Panc1 (cell line): ENCODE measurements at regions not wholly inside any gene's neighbourhood (a gene's known extent, or its start where the extent isn't known, plus 50 kb on each side); places are given as distances from the start of the nearest gene placed in this dataset.

Source experiments
- ATAC-seq: fragments of 200-7000 bp; cut with Tn5 transposase; 2 replicates; pipeline ENCODE4 v1.9.1; 2020; ENCODE audit warnings: mild to moderate bottlenecking, moderate library complexity
- BruUV-seq: library from RNA; stranded (reverse); fragments of 400-500 nt; replicated peaks from 2 replicates; lab custom pipeline; 2021; lab: Mats Ljungman, UMichigan
- CTCF ChIA-PET: fragments of 300-600 bp; sonication (Branson Sonifier 250); formaldehyde crosslinking; loops from one replicate; lab custom pipeline; 2022; ENCODE audit warnings: antibody characterized with exemption; lab: Charles Lee
- POLR2A ChIA-PET: fragments of 300-600 bp; sonication (Branson Sonifier 250); formaldehyde crosslinking; loops from one replicate; lab custom pipeline; 2022; ENCODE audit warnings: antibody characterized with exemption; lab: Charles Lee
- DNase-seq: peaks from one replicate; pipeline ENCODE4 v3.0.0-alpha.2; 2010; ENCODE audit warnings: low read depth, low spot score
- H3K27ac ChIP-seq: 2 replicates; pipeline ENCODE4 v1.5.1; 2011; ENCODE audit warnings: mild to moderate bottlenecking, low read length, inconsistent platforms
- H3K27me3 ChIP-seq: fragments of 200-500 bp; sonication (Bioruptor generic); 2 replicates; pipeline ENCODE4 v1.6.0; 2014; ENCODE audit warnings: low read length, inconsistent platforms; ENCODE audit not compliant: control insufficient read depth, insufficient read depth
- H3K36me3 ChIP-seq: fragments of 200-500 bp; sonication (Bioruptor generic); 2 replicates; pipeline ENCODE4 v1.5.1; 2014; ENCODE audit warnings: inconsistent platforms, mild to moderate bottlenecking, low read length, moderate library complexity; ENCODE audit not compliant: control insufficient read depth, insufficient read depth
- H3K4me1 ChIP-seq: 2 replicates; pipeline ENCODE4 v1.5.1; 2011; ENCODE audit warnings: inconsistent platforms, mild to moderate bottlenecking, low read length, moderate library complexity; ENCODE audit not compliant: control insufficient read depth, insufficient read depth
- H3K4me3 ChIP-seq, 2 experiments: 2 replicates each; pipeline ENCODE4 v1.5.1; 2011 to 2012; ENCODE audit warnings: low read depth in 2 of 2, low read length in 2 of 2, mild to moderate bottlenecking in 2 of 2, inconsistent platforms in 1 of 2, moderate library complexity in 1 of 2
- H3K9me3 ChIP-seq: fragments of 200-500 bp; sonication (Bioruptor generic); 2 replicates; pipeline ENCODE4 v1.5.1; 2014; ENCODE audit warnings: low read depth, mild to moderate bottlenecking, inconsistent platforms, low read length, moderate library complexity; ENCODE audit not compliant: control insufficient read depth, insufficient read depth
- POLR2AphosphoS5 ChIP-seq: IDR thresholded peaks from 2 replicates; pipeline ENCODE4 v1.6.1; 2012; ENCODE audit warnings: mild to moderate bottlenecking, low read depth, low read length, moderate library complexity
- SIN3A ChIP-seq: IDR thresholded peaks from 2 replicates; pipeline ENCODE4 v1.6.1; 2012; ENCODE audit warnings: low read depth, mild to moderate bottlenecking, low read length, moderate library complexity, borderline replicate concordance; ENCODE audit not compliant: insufficient read depth
- TCF7L2 ChIP-seq: IDR thresholded peaks from 2 replicates; pipeline ENCODE4 v1.6.1; 2011; ENCODE audit warnings: mild to moderate bottlenecking, low read depth, low read length, inconsistent platforms
- in situ Hi-C: cut with HindIII; loops from 2 replicates; pipeline ENCODE4 v1.10.0; 2016; ENCODE audit warnings: low sequenced_read_pairs, low pct_unique_long_range_greater_than_20kb
- intact Hi-C: fragments of 100-400 bp; cut with micrococcal nuclease; formaldehyde crosslinking; loops from one replicate; pipeline ENCODE4 v1.10.0; 2022; ENCODE audit not compliant: unreplicated experiment
- TF ChIP-seq, protein P1 (sequence below), 2 experiments: IDR thresholded peaks; 2 replicates each; pipeline ENCODE4 v1.6.1; 2011 to 2012; ENCODE audit warnings: low read depth in 2 of 2, control low read depth in 1 of 2, low read length in 1 of 2, mild to moderate bottlenecking in 1 of 2, moderate library complexity in 1 of 2; ENCODE audit not compliant: insufficient read depth in 1 of 2
- TF ChIP-seq, protein P2 (sequence below): fragments of 450-650 bp; IDR thresholded peaks from 2 replicates; pipeline ENCODE4 v1.5.1; 2017; ENCODE audit warnings: mild to moderate bottlenecking

DNA sequence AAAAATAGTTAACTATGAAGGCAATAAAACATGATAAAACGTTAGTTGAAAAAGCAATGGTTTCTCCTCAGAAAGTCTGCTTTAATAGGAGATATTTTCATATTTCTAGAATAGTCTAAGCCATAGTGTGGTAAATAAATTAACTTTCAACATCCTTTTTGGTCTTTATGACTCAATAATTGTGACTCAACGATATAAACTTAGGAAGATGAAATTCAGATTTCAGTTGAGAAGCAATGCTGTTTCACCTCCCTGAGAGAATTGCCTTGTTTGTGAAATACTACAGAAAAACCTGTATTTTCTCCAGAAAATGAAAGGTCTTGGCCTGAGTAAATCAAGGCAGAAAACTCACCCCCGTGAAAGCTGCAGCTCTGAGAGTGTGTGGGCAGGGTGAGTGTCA lies 166.9 kb downstream of the ETAA1 start:
- Histone ChIP-seq H3K4me3 (no peak overlapping the region), H3K27me3 (no peaks in the 10 kb centered on the region), H3K36me3 (no peaks in the 10 kb centered on the region), H3K27ac (no peak overlapping the region), H3K4me1 (no peaks in the 10 kb centered on the region), H3K9me3 (no peaks in the 10 kb centered on the region)
- BruUV-seq = no TSS peak
- ChIA-PET CTCF (no interaction called here), POLR2A (no interaction called here)
- in situ Hi-C loops = no loop called here
- intact Hi-C loops = no loop called here
- ATAC-seq (no peak), DNase-seq (no peak)
- no peak for TF ChIP-seq TCF7L2
- no peak for TF ChIP-seq POLR2AphosphoS5
- TF ChIP-seq, protein P1, sequence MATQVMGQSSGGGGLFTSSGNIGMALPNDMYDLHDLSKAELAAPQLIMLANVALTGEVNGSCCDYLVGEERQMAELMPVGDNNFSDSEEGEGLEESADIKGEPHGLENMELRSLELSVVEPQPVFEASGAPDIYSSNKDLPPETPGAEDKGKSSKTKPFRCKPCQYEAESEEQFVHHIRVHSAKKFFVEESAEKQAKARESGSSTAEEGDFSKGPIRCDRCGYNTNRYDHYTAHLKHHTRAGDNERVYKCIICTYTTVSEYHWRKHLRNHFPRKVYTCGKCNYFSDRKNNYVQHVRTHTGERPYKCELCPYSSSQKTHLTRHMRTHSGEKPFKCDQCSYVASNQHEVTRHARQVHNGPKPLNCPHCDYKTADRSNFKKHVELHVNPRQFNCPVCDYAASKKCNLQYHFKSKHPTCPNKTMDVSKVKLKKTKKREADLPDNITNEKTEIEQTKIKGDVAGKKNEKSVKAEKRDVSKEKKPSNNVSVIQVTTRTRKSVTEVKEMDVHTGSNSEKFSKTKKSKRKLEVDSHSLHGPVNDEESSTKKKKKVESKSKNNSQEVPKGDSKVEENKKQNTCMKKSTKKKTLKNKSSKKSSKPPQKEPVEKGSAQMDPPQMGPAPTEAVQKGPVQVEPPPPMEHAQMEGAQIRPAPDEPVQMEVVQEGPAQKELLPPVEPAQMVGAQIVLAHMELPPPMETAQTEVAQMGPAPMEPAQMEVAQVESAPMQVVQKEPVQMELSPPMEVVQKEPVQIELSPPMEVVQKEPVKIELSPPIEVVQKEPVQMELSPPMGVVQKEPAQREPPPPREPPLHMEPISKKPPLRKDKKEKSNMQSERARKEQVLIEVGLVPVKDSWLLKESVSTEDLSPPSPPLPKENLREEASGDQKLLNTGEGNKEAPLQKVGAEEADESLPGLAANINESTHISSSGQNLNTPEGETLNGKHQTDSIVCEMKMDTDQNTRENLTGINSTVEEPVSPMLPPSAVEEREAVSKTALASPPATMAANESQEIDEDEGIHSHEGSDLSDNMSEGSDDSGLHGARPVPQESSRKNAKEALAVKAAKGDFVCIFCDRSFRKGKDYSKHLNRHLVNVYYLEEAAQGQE (IDR thresholded peaks at IDR 0.05; ENCODE audit: insufficient read depth in 1 of 2, low read depth in 2 of 2, low read length in 1 of 2) = no peak
- TF ChIP-seq, protein P2, sequence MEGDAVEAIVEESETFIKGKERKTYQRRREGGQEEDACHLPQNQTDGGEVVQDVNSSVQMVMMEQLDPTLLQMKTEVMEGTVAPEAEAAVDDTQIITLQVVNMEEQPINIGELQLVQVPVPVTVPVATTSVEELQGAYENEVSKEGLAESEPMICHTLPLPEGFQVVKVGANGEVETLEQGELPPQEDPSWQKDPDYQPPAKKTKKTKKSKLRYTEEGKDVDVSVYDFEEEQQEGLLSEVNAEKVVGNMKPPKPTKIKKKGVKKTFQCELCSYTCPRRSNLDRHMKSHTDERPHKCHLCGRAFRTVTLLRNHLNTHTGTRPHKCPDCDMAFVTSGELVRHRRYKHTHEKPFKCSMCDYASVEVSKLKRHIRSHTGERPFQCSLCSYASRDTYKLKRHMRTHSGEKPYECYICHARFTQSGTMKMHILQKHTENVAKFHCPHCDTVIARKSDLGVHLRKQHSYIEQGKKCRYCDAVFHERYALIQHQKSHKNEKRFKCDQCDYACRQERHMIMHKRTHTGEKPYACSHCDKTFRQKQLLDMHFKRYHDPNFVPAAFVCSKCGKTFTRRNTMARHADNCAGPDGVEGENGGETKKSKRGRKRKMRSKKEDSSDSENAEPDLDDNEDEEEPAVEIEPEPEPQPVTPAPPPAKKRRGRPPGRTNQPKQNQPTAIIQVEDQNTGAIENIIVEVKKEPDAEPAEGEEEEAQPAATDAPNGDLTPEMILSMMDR = no peak
- TF ChIP-seq SIN3A = no peak

DNA sequence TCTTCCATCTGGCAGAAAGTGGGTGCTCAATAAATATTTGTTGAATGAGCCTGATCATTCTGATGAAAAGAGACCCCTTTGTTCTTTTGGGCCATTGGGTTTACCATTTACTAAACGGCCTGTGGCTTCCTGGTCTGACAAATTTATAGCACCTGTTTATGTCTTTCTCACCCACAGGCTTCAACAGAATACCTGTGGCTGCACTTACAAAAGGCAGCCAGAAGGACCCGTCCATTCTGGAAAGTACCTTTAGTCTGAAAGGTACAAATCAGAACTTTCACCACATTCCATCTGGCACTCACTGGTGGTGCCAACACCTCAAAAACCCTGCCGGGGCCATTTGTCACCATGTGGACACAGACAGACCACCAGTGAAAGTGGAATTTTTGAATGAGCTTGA lies 167.5 kb downstream of the ETAA1 start:
- Histone ChIP-seq H3K9me3 (no peaks in the 10 kb centered on the region), H3K36me3 (no peaks in the 10 kb centered on the region), H3K27ac (no peak overlapping the region), H3K27me3 (no peaks in the 10 kb centered on the region), H3K4me1 (no peaks in the 10 kb centered on the region), H3K4me3 (no peak overlapping the region)
- ChIA-PET POLR2A (no interaction called here), CTCF (no interaction called here)
- ATAC-seq (no peak), DNase-seq (no peak)
- intact Hi-C loops (no loop called here), in situ Hi-C loops (no loop called here)
- no peak for TF ChIP-seq SIN3A
- TF ChIP-seq TCF7L2 = no peak
- TF ChIP-seq POLR2AphosphoS5 = no peak
- TF ChIP-seq, protein P1 (IDR thresholded peaks at IDR 0.05; ENCODE audit: insufficient read depth in 1 of 2, low read depth in 2 of 2, low read length in 1 of 2) = no peak
- TF ChIP-seq, protein P2 = no peak
- no TSS peak for BruUV-seq
